Endothelial cell of umbilical vein (primary cell): ENCODE measurements at regions not wholly inside any gene's neighbourhood (a gene's known extent, or its start where the extent isn't known, plus 50 kb on each side); places are given as distances from the start of the nearest gene placed in this dataset.

ENCODE experiments used
- BruUV-seq: library from RNA; stranded (reverse); fragments of 400-500 nt; replicated peaks from 2 replicates; lab custom pipeline; 2021; lab: Mats Ljungman, UMichigan
- CTCF ChIA-PET: fragments of 300-600, 350-600 bp; sonication (Branson Sonifier 250); formaldehyde crosslinking; loops from one replicate; lab custom pipeline; 2021; ENCODE audit warnings: antibody characterized with exemption, inconsistent platforms; lab: Charles Lee
- POLR2A ChIA-PET: fragments of 300-600, 350-600 bp; sonication (Branson Sonifier 250); formaldehyde crosslinking; loops from one replicate; lab custom pipeline; 2021; ENCODE audit warnings: antibody characterized with exemption, inconsistent platforms; lab: Charles Lee
- DNase-seq: peaks from one replicate; pipeline ENCODE4 v3.0.0-alpha.2; 2011; ENCODE audit warnings: low read depth, low spot score
- FAIRE-seq: peaks from 2 replicates; lab custom pipeline; 2011; peaks lifted over from hg19 to GRCh38; lab: Jason Lieb, UNC
- H2AFZ ChIP-seq: 2 replicates; pipeline ENCODE4 v1.6.0; 2012; ENCODE audit warnings: low read depth, low read length, control low read depth, inconsistent platforms
- H3K27ac ChIP-seq: 2 replicates; pipeline ENCODE4 v1.5.1; 2011; ENCODE audit warnings: low read depth, mild to moderate bottlenecking, control low read depth, low read length, moderate library complexity; ENCODE audit not compliant: insufficient read depth
- H3K27me3 ChIP-seq, 2 experiments: 2 replicates each; pipeline versions ENCODE4 v1.6.0 to v1.6.1; 2011; ENCODE audit warnings: low read length in 2 of 2, mixed read lengths in 1 of 2; ENCODE audit not compliant: control insufficient read depth in 2 of 2, insufficient read depth in 2 of 2
- H3K36me3 ChIP-seq, 2 experiments: 2 replicates in 1 of 2; 3 replicates in 1 of 2; pipeline ENCODE4 v1.5.1; 2011; ENCODE audit warnings: low read length in 2 of 2, mild to moderate bottlenecking in 1 of 2, moderate library complexity in 1 of 2; ENCODE audit not compliant: control insufficient read depth in 2 of 2, insufficient read depth in 2 of 2; ENCODE audit errors: extremely low read depth in 1 of 2
- H3K4me1 ChIP-seq: 3 replicates; pipeline ENCODE4 v1.5.1; 2011; ENCODE audit warnings: mild to moderate bottlenecking, low read length; ENCODE audit not compliant: control insufficient read depth, insufficient read depth; ENCODE audit errors: extremely low read depth
- H3K4me2 ChIP-seq: 2 replicates; pipeline ENCODE4 v1.6.1; 2011; ENCODE audit warnings: low read length, control low read depth, mixed read lengths; ENCODE audit not compliant: insufficient read depth
- H3K4me3 ChIP-seq, 3 experiments: fragments of 200-600 bp in 1 of 3; sonication (generic), shearing (Covaris generic) in 1 of 3; replicated peaks in 1 of 3; 2 replicates each; pipeline ENCODE4 v1.5.1; 2011 to 2016; ENCODE audit warnings: control low read depth in 3 of 3, low read length in 3 of 3, mild to moderate bottlenecking in 2 of 3, inconsistent platforms in 1 of 3, low read depth in 1 of 3, moderate library complexity in 1 of 3; ENCODE audit not compliant: insufficient read depth in 1 of 3
- H3K79me2 ChIP-seq: 2 replicates; pipeline ENCODE4 v1.6.0; 2012; ENCODE audit warnings: low read length, inconsistent platforms; ENCODE audit not compliant: control insufficient read depth, insufficient read depth
- H3K9ac ChIP-seq: replicated peaks from 2 replicates; pipeline ENCODE3; 2011; ENCODE audit warnings: low read length, control low read depth; ENCODE audit not compliant: insufficient read depth; ENCODE audit errors: extremely low read depth
- H3K9me1 ChIP-seq: replicated peaks from 3 replicates; pipeline ENCODE4 v1.6.0; 2011; ENCODE audit warnings: mild to moderate bottlenecking, low read length; ENCODE audit not compliant: control insufficient read depth, insufficient read depth; ENCODE audit errors: extremely low read depth
- H3K9me3 ChIP-seq: replicated peaks from 2 replicates; pipeline ENCODE4 v1.5.1; 2012; ENCODE audit warnings: low read length, inconsistent platforms; ENCODE audit not compliant: control insufficient read depth, insufficient read depth
- H4K20me1 ChIP-seq: replicated peaks from 2 replicates; pipeline ENCODE3; 2011; ENCODE audit warnings: mild to moderate bottlenecking, low read length; ENCODE audit not compliant: control insufficient read depth, insufficient read depth; ENCODE audit errors: extremely low read depth
- CTCF ChIP-seq, 2 donors: IDR thresholded peaks; 1 replicate in 1 of 2; 2 replicates in 1 of 2; pipeline ENCODE4 v1.5.1; 2011; ENCODE audit warnings: low read length in 2 of 2, mild to moderate bottlenecking in 2 of 2, moderate library complexity in 2 of 2, control low read depth in 1 of 2, inconsistent platforms in 1 of 2, low read depth in 1 of 2; ENCODE audit not compliant: insufficient read depth in 1 of 2; ENCODE audit errors: extremely low read depth in 1 of 2
- EZH2 ChIP-seq: IDR thresholded peaks from 2 replicates; pipeline ENCODE4 v1.6.1; 2012; ENCODE audit warnings: borderline replicate concordance, low read depth, mild to moderate bottlenecking, moderate library complexity, low read length, inconsistent platforms; ENCODE audit not compliant: severe bottlenecking
- FOS ChIP-seq: IDR thresholded peaks from 2 replicates; pipeline ENCODE4 v1.6.1; 2011; ENCODE audit warnings: mild to moderate bottlenecking, low read length, moderate library complexity, borderline replicate concordance; ENCODE audit not compliant: insufficient read depth
- GATA2 ChIP-seq: IDR thresholded peaks from 2 replicates; pipeline ENCODE4 v1.7.0; 2011; ENCODE audit warnings: low read depth, mild to moderate bottlenecking, moderate library complexity, mixed read lengths, low read length; ENCODE audit not compliant: insufficient read length, insufficient read depth
- JUN ChIP-seq: IDR thresholded peaks from 2 replicates; pipeline ENCODE4 v1.6.1; 2011; ENCODE audit warnings: borderline replicate concordance, low read depth; ENCODE audit not compliant: insufficient read length, insufficient read depth
- MAX ChIP-seq: IDR thresholded peaks from 2 replicates; pipeline ENCODE4 v1.6.1; 2011; ENCODE audit not compliant: insufficient read depth, insufficient read length
- MYC ChIP-seq: IDR thresholded peaks from one replicate; pipeline ENCODE4 v1.6.1; 2011; ENCODE audit warnings: mild to moderate bottlenecking, low read depth, low read length
- POLR2A ChIP-seq: IDR thresholded peaks from 2 replicates; pipeline ENCODE4 v1.6.1; 2012; ENCODE audit warnings: low read depth, mild to moderate bottlenecking, control low read depth, low read length
- POLR2AphosphoS5 ChIP-seq: IDR thresholded peaks from 2 replicates; pipeline ENCODE4 v1.6.1; 2012; ENCODE audit warnings: low read depth, mild to moderate bottlenecking, control low read depth, low read length, moderate library complexity; ENCODE audit not compliant: insufficient read depth
- dilution Hi-C: fragments of 300-500 bp; cut with MboI; formaldehyde crosslinking; loops from one replicate; pipeline ENCODE4 v1.15.0; 2019; ENCODE audit warnings: low sequenced_read_pairs; ENCODE audit not compliant: extremely low pct_ligation_motif_present
- intact Hi-C: fragments of 100-400 bp; cut with micrococcal nuclease; formaldehyde crosslinking; loops from one replicate; pipeline ENCODE4 v1.10.0; 2022

- Histone ChIP-seq H3K4me1 (no peaks in the 10 kb centered on the region), H3K9me3 (no peaks in the 10 kb centered on the region), H3K79me2 (no peaks in the 10 kb centered on the region), H3K36me3 (no peaks in the 10 kb centered on the region), H3K9ac (no peak overlapping the region), H4K20me1 (no peaks in the 10 kb centered on the region), H2AFZ (no peak overlapping the region), H3K4me3 (no peak overlapping the region), H3K27ac (no peak overlapping the region), H3K9me1 (no peaks in the 10 kb centered on the region), H3K4me2 (no peak overlapping the region), H3K27me3 (no peaks in the 10 kb centered on the region)
- CTCF ChIA-PET, result no interaction called here
- intact Hi-C loops (no loop called here), dilution Hi-C loops (no loop called here)
- POLR2A ChIA-PET, result no interaction called here
- BruUV-seq, result no TSS peak
- DNase-seq (no peak), FAIRE-seq (no peak)
- TF ChIP-seq EZH2 (no peak), CTCF (IDR thresholded peaks at IDR 0.05; ENCODE audit: extremely low read depth in 1 of 2, insufficient read depth in 1 of 2, low read depth in 1 of 2, low read length in 2 of 2) (no peak), POLR2AphosphoS5 (no peak), JUN (no peak), MAX (no peak), POLR2A (no peak), GATA2 (no peak), FOS (no peak), MYC (no peak)
Measured at GRCh38 chr6:1237636-1238035, 74.3 kb upstream of the FOXQ1 start.
